GM06990 (cell line): ENCODE measurements at regions not wholly inside any gene's neighbourhood (a gene's known extent, or its start where the extent isn't known, plus 50 kb on each side); places are given as distances from the start of the nearest gene placed in this dataset.

ENCODE experiments used
- DNase-seq: peaks from one replicate; pipeline ENCODE4 v3.0.0-alpha.2; 2011; ENCODE audit not compliant: insufficient read length; ENCODE audit errors: extremely low read depth
- H3K27me3 ChIP-seq: replicated peaks from 2 replicates; pipeline ENCODE4 v1.6.0; 2011; ENCODE audit warnings: low read length; ENCODE audit not compliant: control insufficient read depth, insufficient read depth
- H3K36me3 ChIP-seq: 2 replicates; pipeline ENCODE4 v1.5.1; 2011; ENCODE audit warnings: low read length; ENCODE audit not compliant: control insufficient read depth, insufficient read depth
- H3K4me3 ChIP-seq: replicated peaks from 2 replicates; pipeline ENCODE4 v1.5.1; 2011; ENCODE audit warnings: low read depth, mild to moderate bottlenecking, control low read depth, low read length
- TF ChIP-seq, protein P1 (sequence below): IDR thresholded peaks from 2 replicates; pipeline ENCODE4 v1.5.1; 2011; ENCODE audit warnings: low read length, control low read depth, mild to moderate bottlenecking, inconsistent platforms; ENCODE audit not compliant: insufficient read depth, poor library complexity, severe bottlenecking

DNA sequence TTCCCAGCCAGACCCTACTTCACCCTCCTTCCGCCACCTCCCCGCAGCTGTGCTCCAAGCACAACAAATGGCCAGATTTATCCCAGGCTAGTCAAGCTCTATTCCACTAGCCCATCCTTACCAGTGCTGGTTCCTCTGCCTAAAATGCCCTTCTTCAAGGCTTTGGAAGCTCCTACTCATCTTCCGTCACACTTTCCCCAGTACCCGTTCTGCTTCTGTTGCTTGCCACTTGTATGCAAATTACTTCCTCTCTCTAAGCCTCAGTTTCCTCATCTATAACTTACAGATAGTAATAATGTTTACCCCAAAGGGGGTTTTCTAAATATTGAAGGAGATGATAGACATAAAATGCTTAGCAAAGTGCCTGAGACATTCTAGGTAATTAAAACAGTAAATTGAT is 193.1 kb downstream of the MAFB start:
- H3K4me3 ChIP-seq, result no peak overlapping the region
- H3K27me3 ChIP-seq, result no peaks in the 10 kb centered on the region
- TF ChIP-seq, protein P1, sequence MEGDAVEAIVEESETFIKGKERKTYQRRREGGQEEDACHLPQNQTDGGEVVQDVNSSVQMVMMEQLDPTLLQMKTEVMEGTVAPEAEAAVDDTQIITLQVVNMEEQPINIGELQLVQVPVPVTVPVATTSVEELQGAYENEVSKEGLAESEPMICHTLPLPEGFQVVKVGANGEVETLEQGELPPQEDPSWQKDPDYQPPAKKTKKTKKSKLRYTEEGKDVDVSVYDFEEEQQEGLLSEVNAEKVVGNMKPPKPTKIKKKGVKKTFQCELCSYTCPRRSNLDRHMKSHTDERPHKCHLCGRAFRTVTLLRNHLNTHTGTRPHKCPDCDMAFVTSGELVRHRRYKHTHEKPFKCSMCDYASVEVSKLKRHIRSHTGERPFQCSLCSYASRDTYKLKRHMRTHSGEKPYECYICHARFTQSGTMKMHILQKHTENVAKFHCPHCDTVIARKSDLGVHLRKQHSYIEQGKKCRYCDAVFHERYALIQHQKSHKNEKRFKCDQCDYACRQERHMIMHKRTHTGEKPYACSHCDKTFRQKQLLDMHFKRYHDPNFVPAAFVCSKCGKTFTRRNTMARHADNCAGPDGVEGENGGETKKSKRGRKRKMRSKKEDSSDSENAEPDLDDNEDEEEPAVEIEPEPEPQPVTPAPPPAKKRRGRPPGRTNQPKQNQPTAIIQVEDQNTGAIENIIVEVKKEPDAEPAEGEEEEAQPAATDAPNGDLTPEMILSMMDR, result no peak
- no peaks in the 10 kb centered on the region for H3K36me3 ChIP-seq
- no peak for DNase-seq

DNA sequence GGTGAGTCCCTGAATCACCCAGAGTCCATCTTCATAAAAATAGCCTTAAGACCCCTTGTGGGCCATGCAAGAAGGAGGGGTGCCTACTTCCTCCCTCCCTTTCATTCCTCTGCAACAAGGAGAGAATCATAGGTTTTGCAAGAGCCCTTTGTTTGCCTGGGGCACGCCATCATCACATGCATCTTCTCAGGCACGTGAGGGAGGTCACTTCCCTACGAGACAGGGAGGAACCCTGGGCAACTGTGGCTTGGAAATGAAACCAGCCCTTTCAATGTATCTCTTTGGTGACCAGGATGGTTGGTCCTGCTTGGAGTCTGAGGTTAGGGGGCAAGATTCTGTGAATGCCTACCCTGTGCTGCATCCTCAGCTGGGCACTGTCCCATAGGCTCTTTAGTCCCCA is 194.8 kb downstream of the MAFB start:
- Histone ChIP-seq H3K4me3 (no peak overlapping the region), H3K36me3 (no peaks in the 10 kb centered on the region), H3K27me3 (no peaks in the 10 kb centered on the region)
- TF ChIP-seq, protein P1, result no peak
- DNase-seq, result no peak

DNA sequence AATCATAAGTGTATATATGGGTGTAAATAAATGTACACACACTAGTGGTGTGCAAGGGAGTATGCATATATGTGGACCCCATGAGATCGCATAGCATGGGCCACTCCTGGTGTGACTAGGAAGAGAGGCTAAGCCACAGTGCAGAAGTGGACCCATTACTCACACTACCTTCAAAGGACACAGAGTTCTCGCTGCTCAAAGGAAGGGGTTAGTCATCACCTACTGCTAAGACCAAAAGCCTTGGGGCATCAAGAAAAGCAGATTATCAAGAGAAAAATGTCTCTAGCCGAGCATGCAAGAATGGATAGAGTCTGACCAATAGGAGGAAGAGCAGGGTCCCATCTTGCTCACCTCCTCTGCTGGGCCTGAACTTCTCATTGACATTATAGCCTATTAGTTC is 195.5 kb downstream of the MAFB start:
- no peak for DNase-seq
- TF ChIP-seq, protein P1, result no peak
- H3K4me3 ChIP-seq, result no peak overlapping the region
- no peaks in the 10 kb centered on the region for H3K36me3 ChIP-seq
- no peaks in the 10 kb centered on the region for H3K27me3 ChIP-seq

DNA sequence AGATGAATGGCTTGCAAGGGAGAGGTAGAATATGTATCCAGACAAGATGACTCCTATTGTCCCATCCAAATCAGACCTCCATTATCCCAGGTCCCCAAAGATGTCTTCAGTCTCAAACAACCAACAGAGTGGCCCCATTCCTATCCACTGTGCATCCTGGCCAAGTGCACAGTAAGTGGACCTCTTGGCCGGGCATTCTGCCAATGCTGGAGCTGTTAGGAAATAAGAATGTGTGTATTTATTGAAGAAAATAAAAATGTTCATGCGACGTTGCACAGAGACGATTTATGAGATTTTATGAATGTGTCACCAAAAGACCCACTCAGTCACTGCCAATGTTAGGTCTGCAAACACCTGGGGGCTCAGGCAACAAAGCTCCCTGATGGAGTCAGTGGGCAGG is 196.0 kb downstream of the MAFB start:
- H3K4me3 ChIP-seq, result no peak overlapping the region
- DNase-seq, result no peak
- TF ChIP-seq, protein P1, result no peak
- H3K27me3 ChIP-seq, result no peaks in the 10 kb centered on the region
- no peaks in the 10 kb centered on the region for H3K36me3 ChIP-seq

DNA sequence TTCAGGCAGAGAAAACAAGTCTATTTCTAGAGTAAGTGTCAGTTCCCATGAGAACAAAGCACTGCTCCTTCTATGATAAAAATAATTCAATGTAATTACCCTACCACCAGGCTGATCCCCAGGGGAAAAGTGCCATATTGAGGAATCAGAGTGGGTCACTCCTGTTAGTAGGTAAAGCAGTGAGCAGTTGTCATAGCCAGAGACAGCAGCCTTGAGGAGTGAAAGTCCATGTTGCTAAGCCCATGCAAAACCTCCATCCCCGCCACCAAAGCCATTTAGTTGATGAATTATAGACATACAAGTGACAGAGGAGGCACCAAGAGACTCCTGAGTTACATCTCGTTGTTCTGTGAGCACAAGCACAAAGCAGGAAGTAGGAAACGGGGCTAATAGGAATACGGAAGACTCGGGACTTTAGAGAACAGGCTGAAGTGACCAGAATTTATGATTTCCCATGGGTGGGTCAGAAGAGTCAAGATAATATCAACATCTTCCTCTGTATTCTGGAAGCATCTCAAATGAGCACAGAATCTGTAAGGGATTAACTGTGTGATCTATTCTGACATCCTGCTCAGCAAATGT is 197.9 kb downstream of the MAFB start:
- no peaks in the 10 kb centered on the region for H3K36me3 ChIP-seq
- TF ChIP-seq, protein P1, result no peak
- no peaks in the 10 kb centered on the region for H3K27me3 ChIP-seq
- H3K4me3 ChIP-seq, result no peak overlapping the region
- DNase-seq, result no peak

DNA sequence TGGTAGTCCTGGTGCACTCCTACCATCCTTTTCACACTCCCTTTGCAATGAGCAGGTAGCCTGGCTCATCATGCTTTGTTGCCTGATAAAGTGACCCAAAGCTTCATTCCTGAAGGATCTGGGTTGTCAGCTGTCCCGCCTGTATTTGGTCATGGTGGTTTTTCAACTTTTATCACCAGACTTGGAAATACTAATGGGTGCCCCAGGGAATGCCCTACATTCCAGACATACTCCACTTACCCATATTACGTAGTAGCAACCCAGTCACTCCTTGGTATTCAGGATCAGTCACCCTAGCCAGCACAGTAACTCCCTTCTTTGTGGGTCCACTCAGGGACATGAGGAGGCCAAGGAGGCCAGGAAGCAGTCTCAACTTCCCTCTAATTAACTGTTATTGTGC is 199.2 kb downstream of the MAFB start:
- TF ChIP-seq, protein P1, result no peak
- Histone ChIP-seq H3K36me3 (no peaks in the 10 kb centered on the region), H3K4me3 (no peak overlapping the region), H3K27me3 (no peaks in the 10 kb centered on the region)
- DNase-seq, result no peak
